Breast epithelium (tissue), 4 donors: ENCODE measurements at regions not wholly inside any gene's neighbourhood (a gene's known extent, or its start where the extent isn't known, plus 50 kb on each side); places are given as distances from the start of the nearest gene placed in this dataset.

Source experiments
- DNase-seq, 2 donors: peaks; one replicate each; pipeline ENCODE4 v3.0.0-alpha.2; 2019; ENCODE audit warnings: low spot score in 2 of 2
- H3K27ac ChIP-seq, 2 donors: fragments of 200-600 bp; sonication (generic) in 1 of 2; one replicate each; pipeline ENCODE4 v1.5.1; 2016 to 2019; ENCODE audit warnings: mild to moderate bottlenecking in 1 of 2
- H3K27me3 ChIP-seq, 2 donors: fragments of 200-600 bp; sonication (generic) in 1 of 2; one replicate each; pipeline versions ENCODE4 v1.5.1 to v1.6.0; 2017 to 2019; ENCODE audit warnings: control low read depth in 1 of 2, mild to moderate bottlenecking in 1 of 2
- H3K36me3 ChIP-seq: fragments of 200-600 bp; one replicate; pipeline ENCODE4 v1.5.1; 2019
- H3K4me1 ChIP-seq, 2 donors: fragments of 200-600 bp; sonication (generic); one replicate each; pipeline ENCODE4 v1.5.1; 2016 to 2019; ENCODE audit warnings: control low read depth in 1 of 2
- H3K4me3 ChIP-seq, 3 donors: fragments of 200-600 bp; sonication (generic); 1 replicate in 2 of 3; 2 replicates in 1 of 3; pipeline ENCODE4 v1.5.1; 2016 to 2019; ENCODE audit warnings: mild to moderate bottlenecking in 3 of 3, moderate library complexity in 2 of 3
- H3K9me3 ChIP-seq, 2 donors: fragments of 200-600 bp; sonication (generic) in 1 of 2; one replicate each; pipeline ENCODE4 v1.5.1; 2016 to 2019; ENCODE audit warnings: control low read depth in 1 of 2
- CTCF ChIP-seq, 3 donors: fragments of 450-650 bp; IDR thresholded peaks; one replicate each; pipeline ENCODE4 v1.5.1; 2016 to 2017; ENCODE audit warnings: antibody characterized with exemption in 3 of 3, mild to moderate bottlenecking in 3 of 3, moderate library complexity in 3 of 3
- POLR2A ChIP-seq: fragments of 450-650 bp; IDR thresholded peaks from one replicate; pipeline ENCODE4 v1.6.1; 2016; ENCODE audit warnings: antibody characterized with exemption, mild to moderate bottlenecking, moderate library complexity
- POLR2AphosphoS5 ChIP-seq, 3 donors: sonication (generic); formaldehyde crosslinking; IDR thresholded peaks; one replicate each; pipeline ENCODE4 v1.6.1; 2017; ENCODE audit warnings: antibody characterized with exemption in 3 of 3
- intact Hi-C: fragments of 100-400 bp; cut with DNase I; formaldehyde crosslinking; loops from one replicate; pipeline ENCODE4 v1.15.1; 2023; ENCODE audit warnings: low total_unique reads

- intact Hi-C loops, result no loop called here
Observed at GRCh38 chr21:35637431-35637830, 422.9 kb downstream of the SETD4 start.

GRCh38 chr21:35635994-35636393 is 424.3 kb downstream of the SETD4 start:
- no peaks in the 10 kb centered on the region for H3K27me3 ChIP-seq
- TF ChIP-seq POLR2A (no peak), CTCF (IDR thresholded peaks at IDR 0.05) (no peak), POLR2AphosphoS5 (IDR thresholded peaks at IDR 0.05) (no peak)
- intact Hi-C loops, result no loop called here
- H3K4me3 ChIP-seq, result no peak overlapping the region
- no peaks in the 10 kb centered on the region for H3K36me3 ChIP-seq
- DNase-seq, result no peak
- no peaks in the 10 kb centered on the region for H3K4me1 ChIP-seq
- no peak overlapping the region for H3K27ac ChIP-seq
- no peaks in the 10 kb centered on the region for H3K9me3 ChIP-seq

More at GRCh38 chr21:35637431-35637830, 422.9 kb downstream of the SETD4 start:
- Histone ChIP-seq H3K4me3 (no peak overlapping the region), H3K36me3 (no peaks in the 10 kb centered on the region), H3K9me3 (no peaks in the 10 kb centered on the region), H3K27ac (no peak overlapping the region), H3K4me1 (no peaks in the 10 kb centered on the region), H3K27me3 (no peaks in the 10 kb centered on the region)
- DNase-seq, result no peak
- no peak for TF ChIP-seq CTCF (IDR thresholded peaks at IDR 0.05)
- no peak for TF ChIP-seq POLR2AphosphoS5 (IDR thresholded peaks at IDR 0.05)
- TF ChIP-seq POLR2A, result no peak

- H3K4me1 ChIP-seq, result no peaks in the 10 kb centered on the region
- H3K9me3 ChIP-seq, result no peaks in the 10 kb centered on the region
- no peaks in the 10 kb centered on the region for H3K27me3 ChIP-seq
- H3K36me3 ChIP-seq, result no peaks in the 10 kb centered on the region
- intact Hi-C loops, result no loop called here
- no peak for DNase-seq
- H3K4me3 ChIP-seq, result no peak overlapping the region
- TF ChIP-seq POLR2AphosphoS5 (IDR thresholded peaks at IDR 0.05) (no peak), CTCF (IDR thresholded peaks at IDR 0.05) (no peak)
- H3K27ac ChIP-seq, result no peak overlapping the region
Observed at GRCh38 chr21:35635261-35635660, 425.1 kb downstream of the SETD4 start.

- intact Hi-C loops, result loop anchor here (5.0 kb wide), 1 partner anchor 811 kb away; no protein-coding TSS in a partner anchor
- no peak for DNase-seq
- TF ChIP-seq POLR2A (no peak), CTCF (IDR thresholded peaks at IDR 0.05) (no peak), POLR2AphosphoS5 (IDR thresholded peaks at IDR 0.05) (no peak)
- Histone ChIP-seq H3K4me3 (no peak overlapping the region), H3K27me3 (no peaks in the 10 kb centered on the region), H3K4me1 (no peaks in the 10 kb centered on the region), H3K9me3 (no peaks in the 10 kb centered on the region), H3K36me3 (no peaks in the 10 kb centered on the region), H3K27ac (no peak overlapping the region)
Observed at GRCh38 chr21:35633501-35633900, 426.8 kb downstream of the SETD4 start.

- H3K27ac ChIP-seq, result no peak overlapping the region
- no peaks in the 10 kb centered on the region for H3K9me3 ChIP-seq
- TF ChIP-seq POLR2A (no peak), CTCF (IDR thresholded peaks at IDR 0.05) (no peak), POLR2AphosphoS5 (IDR thresholded peaks at IDR 0.05) (no peak)
- intact Hi-C loops, result loop anchor here (5.0 kb wide), 1 partner anchor 810 kb away; no protein-coding TSS in a partner anchor
- no peaks in the 10 kb centered on the region for H3K27me3 ChIP-seq
- H3K36me3 ChIP-seq, result no peaks in the 10 kb centered on the region
- DNase-seq, result no peak
- H3K4me1 ChIP-seq, result no peaks in the 10 kb centered on the region
- no peak overlapping the region for H3K4me3 ChIP-seq
Observed at GRCh38 chr21:35632711-35633110, 427.6 kb downstream of the SETD4 start.
